DOHH2 (cell line): ENCODE measurements at regions not wholly inside any gene's neighbourhood (a gene's known extent, or its start where the extent isn't known, plus 50 kb on each side); places are given as distances from the start of the nearest gene placed in this dataset.

Source experiments
- H3F3A ChIP-seq: fragments of 200-600 bp; sonication (generic), shearing (Covaris generic); 2 replicates; pipeline ENCODE4 v1.6.0; 2016; ENCODE audit warnings: antibody characterized with exemption, mild to moderate bottlenecking; ENCODE audit not compliant: control insufficient read depth, insufficient read depth
- H3K27ac ChIP-seq: fragments of 200-600 bp; sonication (generic); 2 replicates; pipeline ENCODE4 v1.5.1; 2014; ENCODE audit warnings: low read depth, mild to moderate bottlenecking, low read length, moderate library complexity
- H3K27me3 ChIP-seq: fragments of 200-600 bp; sonication (generic); 2 replicates; pipeline ENCODE4 v1.6.1; 2014; ENCODE audit warnings: mild to moderate bottlenecking, low read length, mixed read lengths; ENCODE audit not compliant: control insufficient read depth
- H3K36me3 ChIP-seq: fragments of 200-600 bp; sonication (generic); 2 replicates; pipeline ENCODE4 v1.6.1; 2014; ENCODE audit warnings: mild to moderate bottlenecking, low read length, moderate library complexity, mixed read lengths; ENCODE audit not compliant: control insufficient read depth
- H3K4me1 ChIP-seq: fragments of 200-600 bp; sonication (generic); 2 replicates; pipeline ENCODE4 v1.6.1; 2014; ENCODE audit warnings: mild to moderate bottlenecking, low read length, mixed read lengths; ENCODE audit not compliant: control insufficient read depth
- H3K4me2 ChIP-seq: fragments of 200-600 bp; sonication (generic); 2 replicates; pipeline ENCODE4 v1.6.0; 2014; ENCODE audit warnings: mild to moderate bottlenecking, low read length, moderate library complexity
- H3K4me3 ChIP-seq: fragments of 200-600 bp; sonication (generic); 2 replicates; pipeline ENCODE4 v1.5.1; 2014; ENCODE audit warnings: mild to moderate bottlenecking, low read length, mixed read lengths
- H3K79me2 ChIP-seq: fragments of 200-600 bp; sonication (generic); 2 replicates; pipeline ENCODE4 v1.6.1; 2014; ENCODE audit warnings: mild to moderate bottlenecking, low read length, mixed read lengths; ENCODE audit not compliant: control insufficient read depth
- H3K9me2 ChIP-seq: fragments of 200-600 bp; sonication (generic); replicated peaks from 2 replicates; pipeline ENCODE4 v1.6.1; 2014; ENCODE audit warnings: mild to moderate bottlenecking, low read length, mixed read lengths; ENCODE audit not compliant: control insufficient read depth
- H3K9me3 ChIP-seq: fragments of 200-600 bp; sonication (generic); 2 replicates; pipeline ENCODE4 v1.6.1; 2014; ENCODE audit warnings: antibody characterized with exemption, low read length, mixed read lengths; ENCODE audit not compliant: control insufficient read depth, insufficient read depth
- H4K20me1 ChIP-seq: fragments of 200-600 bp; sonication (generic); 2 replicates; pipeline ENCODE4 v1.6.0; 2014; ENCODE audit warnings: low read depth, mild to moderate bottlenecking, antibody characterized with exemption, low read length, moderate library complexity; ENCODE audit not compliant: control insufficient read depth, insufficient read depth
- EZH2phosphoT487 ChIP-seq: fragments of 200-600 bp; sonication (generic); IDR thresholded peaks from 2 replicates; pipeline ENCODE4 v1.6.1; 2017; ENCODE audit warnings: borderline replicate concordance, mild to moderate bottlenecking, antibody characterized with exemption, low read length, moderate library complexity, mixed read lengths
- TF ChIP-seq, protein P1 (sequence below): fragments of 200-600 bp; sonication (generic); IDR thresholded peaks from one replicate; pipeline ENCODE4 v1.5.1; 2014; ENCODE audit warnings: antibody characterized with exemption, mild to moderate bottlenecking, low read depth, low read length; ENCODE audit not compliant: poor library complexity, severe bottlenecking

DNA sequence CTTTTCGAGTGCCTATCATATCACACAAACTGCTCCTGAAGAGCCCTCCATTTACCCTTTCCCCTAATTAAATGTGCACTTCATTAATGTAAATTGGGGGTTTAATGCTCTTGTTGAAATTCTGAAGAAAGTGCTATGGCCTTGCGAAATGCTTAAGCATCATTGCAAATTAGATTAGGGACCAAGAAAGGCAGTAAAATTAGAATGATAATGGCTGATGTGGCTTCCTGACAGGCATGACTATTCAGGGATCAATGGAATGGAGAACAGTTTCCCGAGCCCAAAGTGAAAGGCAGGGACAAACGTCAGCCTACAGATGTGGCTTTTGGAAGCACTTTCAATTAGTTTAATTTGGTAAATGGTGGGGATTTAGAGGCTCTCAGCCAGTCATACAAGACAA is 120.1 kb downstream of the NKX6-1 start:
- no peak for TF ChIP-seq EZH2phosphoT487
- H3K4me3 ChIP-seq = no peak overlapping the region

DNA sequence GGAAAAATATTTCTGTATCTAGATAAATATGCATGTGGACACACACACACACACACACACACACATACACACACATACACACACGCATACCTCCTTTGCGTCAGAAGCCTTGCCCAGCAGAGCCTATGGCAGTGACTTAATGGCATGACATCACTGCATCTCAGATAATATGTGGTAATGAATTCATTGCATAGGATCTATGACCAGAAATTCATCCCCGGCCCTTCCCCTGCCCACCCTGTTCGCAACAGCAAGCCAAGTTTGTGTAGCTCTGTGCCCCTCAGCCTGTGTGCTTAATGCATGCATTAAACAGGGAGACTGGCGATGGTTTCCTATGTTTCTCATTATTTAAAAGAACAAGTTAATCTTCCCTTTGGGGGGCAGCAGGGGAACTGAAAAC is 120.7 kb downstream of the NKX6-1 start:
- H3K79me2 ChIP-seq = no peaks in the 10 kb centered on the region
- no peaks in the 10 kb centered on the region for H3K27me3 ChIP-seq
- no peaks in the 10 kb centered on the region for H4K20me1 ChIP-seq
- no peaks in the 10 kb centered on the region for H3K9me2 ChIP-seq
- no peaks in the 10 kb centered on the region for H3K36me3 ChIP-seq
- H3K4me1 ChIP-seq = no peaks in the 10 kb centered on the region
- H3K27ac ChIP-seq = no peak overlapping the region
- no peak for TF ChIP-seq EZH2phosphoT487
- TF ChIP-seq, protein P1, sequence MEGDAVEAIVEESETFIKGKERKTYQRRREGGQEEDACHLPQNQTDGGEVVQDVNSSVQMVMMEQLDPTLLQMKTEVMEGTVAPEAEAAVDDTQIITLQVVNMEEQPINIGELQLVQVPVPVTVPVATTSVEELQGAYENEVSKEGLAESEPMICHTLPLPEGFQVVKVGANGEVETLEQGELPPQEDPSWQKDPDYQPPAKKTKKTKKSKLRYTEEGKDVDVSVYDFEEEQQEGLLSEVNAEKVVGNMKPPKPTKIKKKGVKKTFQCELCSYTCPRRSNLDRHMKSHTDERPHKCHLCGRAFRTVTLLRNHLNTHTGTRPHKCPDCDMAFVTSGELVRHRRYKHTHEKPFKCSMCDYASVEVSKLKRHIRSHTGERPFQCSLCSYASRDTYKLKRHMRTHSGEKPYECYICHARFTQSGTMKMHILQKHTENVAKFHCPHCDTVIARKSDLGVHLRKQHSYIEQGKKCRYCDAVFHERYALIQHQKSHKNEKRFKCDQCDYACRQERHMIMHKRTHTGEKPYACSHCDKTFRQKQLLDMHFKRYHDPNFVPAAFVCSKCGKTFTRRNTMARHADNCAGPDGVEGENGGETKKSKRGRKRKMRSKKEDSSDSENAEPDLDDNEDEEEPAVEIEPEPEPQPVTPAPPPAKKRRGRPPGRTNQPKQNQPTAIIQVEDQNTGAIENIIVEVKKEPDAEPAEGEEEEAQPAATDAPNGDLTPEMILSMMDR = no peak
- no peaks in the 10 kb centered on the region for H3K9me3 ChIP-seq
- H3K4me2 ChIP-seq = no peak overlapping the region
- H3K4me3 ChIP-seq = no peak overlapping the region
- no peaks in the 10 kb centered on the region for H3F3A ChIP-seq

More for the DNA sequence above, 120.1 kb downstream of the NKX6-1 start:
- no peak overlapping the region for H3K27ac ChIP-seq
- no peaks in the 10 kb centered on the region for H3F3A ChIP-seq
- H3K27me3 ChIP-seq = no peaks in the 10 kb centered on the region
- no peaks in the 10 kb centered on the region for H3K4me1 ChIP-seq
- no peaks in the 10 kb centered on the region for H4K20me1 ChIP-seq
- H3K79me2 ChIP-seq = no peaks in the 10 kb centered on the region
- no peaks in the 10 kb centered on the region for H3K9me2 ChIP-seq
- H3K36me3 ChIP-seq = no peaks in the 10 kb centered on the region
- H3K9me3 ChIP-seq = no peaks in the 10 kb centered on the region
- no peak overlapping the region for H3K4me2 ChIP-seq

DNA sequence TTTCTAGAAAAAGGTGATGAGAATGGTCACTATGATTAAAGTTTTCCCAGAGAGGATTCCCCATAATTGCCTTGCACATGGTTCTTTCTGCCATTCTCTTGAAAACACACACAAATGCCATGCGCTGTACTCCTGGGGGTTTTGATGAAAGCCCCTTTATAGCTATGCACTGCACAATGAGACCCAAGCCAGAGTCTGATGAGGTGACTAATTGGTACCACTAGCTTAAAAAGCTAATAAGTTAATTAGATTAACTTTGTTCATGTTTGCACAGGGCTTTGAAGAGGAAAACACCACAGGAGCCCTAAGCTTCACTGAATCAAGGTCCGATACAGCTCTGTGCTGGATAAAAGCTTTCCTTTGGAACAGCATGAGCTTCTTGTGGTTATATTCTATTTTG is 132.2 kb downstream of the NKX6-1 start:
- H4K20me1 ChIP-seq = no peaks in the 10 kb centered on the region
- no peaks in the 10 kb centered on the region for H3K9me2 ChIP-seq
- no peaks in the 10 kb centered on the region for H3K36me3 ChIP-seq
- H3K4me2 ChIP-seq = no peak overlapping the region
- no peaks in the 10 kb centered on the region for H3F3A ChIP-seq
- TF ChIP-seq, protein P1 = no peak
- no peak for TF ChIP-seq EZH2phosphoT487
- H3K27ac ChIP-seq = no peak overlapping the region
- no peak overlapping the region for H3K4me3 ChIP-seq
- no peaks in the 10 kb centered on the region for H3K9me3 ChIP-seq
- H3K27me3 ChIP-seq = no peaks in the 10 kb centered on the region
- no peaks in the 10 kb centered on the region for H3K79me2 ChIP-seq
- no peaks in the 10 kb centered on the region for H3K4me1 ChIP-seq

DNA sequence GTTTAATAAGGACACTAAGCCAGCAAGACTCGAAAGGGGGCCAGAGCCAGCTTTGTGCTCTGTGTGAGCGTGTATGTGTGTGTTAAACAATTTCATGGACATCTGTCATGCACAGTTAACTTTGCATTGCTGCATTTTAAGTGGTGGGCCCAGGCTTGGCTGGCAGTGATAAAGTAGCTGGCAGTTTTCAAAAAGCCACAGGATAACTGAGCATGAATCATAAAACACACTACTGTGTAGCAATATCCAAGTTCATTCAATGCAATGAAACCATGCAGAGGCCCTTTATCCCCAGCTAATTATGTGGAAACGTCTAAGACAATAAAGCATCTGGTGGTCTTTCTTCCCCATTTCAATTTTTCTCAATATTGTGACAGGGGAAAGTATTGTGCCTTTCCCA is 132.9 kb downstream of the NKX6-1 start:
- Histone ChIP-seq H3K36me3 (no peaks in the 10 kb centered on the region), H3K27ac (no peak overlapping the region), H3K4me1 (no peaks in the 10 kb centered on the region)

More for the DNA sequence above, 132.9 kb downstream of the NKX6-1 start:
- no peaks in the 10 kb centered on the region for H3F3A ChIP-seq
- no peak overlapping the region for H3K4me3 ChIP-seq
- no peaks in the 10 kb centered on the region for H4K20me1 ChIP-seq
- H3K27me3 ChIP-seq = no peaks in the 10 kb centered on the region
- TF ChIP-seq, protein P1 = no peak
- no peak for TF ChIP-seq EZH2phosphoT487
- no peaks in the 10 kb centered on the region for H3K9me2 ChIP-seq
- no peaks in the 10 kb centered on the region for H3K79me2 ChIP-seq
- no peak overlapping the region for H3K4me2 ChIP-seq
- H3K9me3 ChIP-seq = no peaks in the 10 kb centered on the region
